HepG2 (cell line): ENCODE measurements at regions not wholly inside any gene's neighbourhood (a gene's known extent, or its start where the extent isn't known, plus 50 kb on each side); places are given as distances from the start of the nearest gene placed in this dataset.

ENCODE experiments used
- AKAP8 ChIP-seq: sonication (generic); formaldehyde crosslinking; IDR thresholded peaks from 2 replicates; pipeline ENCODE4 v1.5.1; 2020; ENCODE audit warnings: mild to moderate bottlenecking, missing genetic modification reagents
- ARID5B ChIP-seq: IDR thresholded peaks from 2 replicates; pipeline ENCODE4 v1.4.0; 2020; ENCODE audit warnings: mild to moderate bottlenecking, missing genetic modification reagents
- FOXA1 ChIP-seq, 2 experiments: fragments of 450-650 bp in 1 of 2; sonication (generic) in 1 of 2; formaldehyde crosslinking in 1 of 2; IDR thresholded peaks; 2 replicates each; pipeline versions ENCODE4 v1.4.0 to v1.6.1; 2016 to 2020; ENCODE audit warnings: missing genetic modification reagents in 1 of 2
- GATAD2A ChIP-seq: IDR thresholded peaks from 2 replicates; pipeline ENCODE4 v1.6.1; 2016
- HDAC2 ChIP-seq: sonication (generic); formaldehyde crosslinking; IDR thresholded peaks from 2 replicates; pipeline ENCODE4 v1.4.0; 2020; ENCODE audit warnings: missing genetic modification reagents
- JUND ChIP-seq: sonication (generic); formaldehyde crosslinking; IDR thresholded peaks from 2 replicates; pipeline ENCODE4 v1.8.0; 2022; ENCODE audit warnings: mild to moderate bottlenecking, missing genetic modification reagents
- KIAA2018 ChIP-seq: sonication (generic); formaldehyde crosslinking; IDR thresholded peaks from 2 replicates; pipeline ENCODE4 v1.5.0; 2020; ENCODE audit warnings: mild to moderate bottlenecking, missing genetic modification reagents, borderline replicate concordance
- NFKBIZ ChIP-seq: IDR thresholded peaks from 2 replicates; pipeline ENCODE4 v1.6.1; 2018; ENCODE audit warnings: missing genetic modification reagents, missing compliant biosample characterization
- RORA ChIP-seq: sonication (generic); formaldehyde crosslinking; IDR thresholded peaks from 2 replicates; pipeline ENCODE4 v1.5.0; 2020; ENCODE audit warnings: mild to moderate bottlenecking, missing genetic modification reagents, moderate library complexity
- TCF7 ChIP-seq: sonication (generic); IDR thresholded peaks from 2 replicates; pipeline ENCODE4 v1.6.1; 2016; ENCODE audit warnings: antibody characterized with exemption, low read depth
- UBTF ChIP-seq: sonication (generic); formaldehyde crosslinking; IDR thresholded peaks from 2 replicates; pipeline ENCODE4 v1.4.0; 2020; ENCODE audit warnings: mild to moderate bottlenecking, missing genetic modification reagents
- ZGPAT ChIP-seq: IDR thresholded peaks from 2 replicates; pipeline ENCODE4 v1.6.1; 2016; ENCODE audit warnings: mild to moderate bottlenecking
- ZNF224 ChIP-seq: sonication (generic); formaldehyde crosslinking; IDR thresholded peaks from 2 replicates; pipeline ENCODE4 v1.5.0; 2020; ENCODE audit warnings: mild to moderate bottlenecking, missing genetic modification reagents
- ZNF644 ChIP-seq: IDR thresholded peaks from 2 replicates; pipeline ENCODE4 v1.6.1; 2016; ENCODE audit warnings: low read depth
- ZNF703 ChIP-seq: sonication (generic); formaldehyde crosslinking; IDR thresholded peaks from 2 replicates; pipeline ENCODE4 v1.5.1; 2020; ENCODE audit warnings: missing genetic modification reagents, mild to moderate bottlenecking, moderate library complexity, borderline replicate concordance
- ZSCAN25 ChIP-seq: sonication (generic); formaldehyde crosslinking; IDR thresholded peaks from 2 replicates; pipeline ENCODE4 v1.8.0; 2022; ENCODE audit warnings: mild to moderate bottlenecking, missing genetic modification reagents

GRCh38 chr13:50672025-50672424, 171.5 kb downstream of the DLEU7 start (continued):
- TF ChIP-seq KIAA2018 (no peak), ZGPAT (peak; percentile 42; the same call in 1 of the 2 replicates), JUND (CRISPR knock-in tag) (no peak), ZNF703 (no peak), ZSCAN25 (CRISPR knock-in tag) (no peak), UBTF (CRISPR knock-in tag) (no peak), FOXA1 (IDR thresholded peaks at IDR 0.05) (no peak), FOXA1 (CRISPR knock-in tag; IDR thresholded peaks at IDR 0.05) (peak; percentile 89), ARID5B (CRISPR knock-in tag) (peak; percentile 90), RORA (CRISPR knock-in tag) (no peak), ZNF224 (CRISPR knock-in tag) (no peak), AKAP8 (no peak), ZNF644 (CRISPR knock-in tag) (peak; percentile 91), GATAD2A (CRISPR knock-in tag) (peak; percentile 88), HDAC2 (CRISPR knock-in tag) (peak; percentile 55; the same call in 1 of the 2 replicates), NFKBIZ (CRISPR knock-in tag) (0 out of 2 replicates have a peak, but pooled peaks have one; percentile 58), TCF7 (peak; percentile 57)
